A204.1 (cell line): ENCODE measurements at regions not wholly inside any gene's neighbourhood (a gene's known extent, or its start where the extent isn't known, plus 50 kb on each side); places are given as distances from the start of the nearest gene placed in this dataset.
"Not testable (repeated sequence)": the region's sequence is repeated elsewhere in the genome, so short reads cannot be mapped to it uniquely, and the experiment has no call there.

Source experiments
- FAIRE-seq: peaks from 2 replicates; lab custom pipeline; 2012; peaks lifted over from hg19 to GRCh38; lab: Jason Lieb, UNC

- no peak for FAIRE-seq
These were observed 50.9 kb downstream of the ANXA2R start for GRCh38 chr5:42989190-42989589.

GRCh38 chr5:42988568-42988967 is 51.6 kb downstream of the ANXA2R start:
- no peak for FAIRE-seq

GRCh38 chr5:42985129-42986037 is 54.7 kb downstream of the ANXA2R start:
- FAIRE-seq = no peak

GRCh38 chr5:42984307-42984706 is 55.8 kb downstream of the ANXA2R start:
- no peak for FAIRE-seq

- no peak for FAIRE-seq
These were observed 58.0 kb downstream of the ANXA2R start for GRCh38 chr5:42982107-42982622.

GRCh38 chr5:42981417-42982106 is 58.6 kb downstream of the ANXA2R start:
- not testable (repeated sequence) for FAIRE-seq

- not testable (repeated sequence) for FAIRE-seq
These were observed 59.1 kb downstream of the ANXA2R start for GRCh38 chr5:42981015-42981414.

GRCh38 chr5:42980391-42980790 is 59.7 kb downstream of the ANXA2R start:
- FAIRE-seq = not testable (repeated sequence)

GRCh38 chr5:42979242-42979641 is 60.9 kb downstream of the ANXA2R start:
- not testable (repeated sequence) for FAIRE-seq

- no peak for FAIRE-seq
These were observed 65.6 kb downstream of the ANXA2R start for GRCh38 chr5:42974536-42974935.

GRCh38 chr5:42970636-42971559 is 69.2 kb downstream of the ANXA2R start:
- no peak for FAIRE-seq

- no peak for FAIRE-seq
These were observed 74.2 kb downstream of the ANXA2R start for GRCh38 chr5:42965934-42966333.

GRCh38 chr5:42963412-42963811 is 76.7 kb downstream of the ANXA2R start:
- FAIRE-seq = no peak

- no peak for FAIRE-seq
These were observed 78.0 kb downstream of the ANXA2R start for GRCh38 chr5:42962124-42962523.

GRCh38 chr5:42960506-42960905 is 79.6 kb downstream of the ANXA2R start:
- FAIRE-seq = no peak

GRCh38 chr5:42956551-42956950 is 83.6 kb downstream of the ANXA2R start:
- FAIRE-seq = no peak

- no peak for FAIRE-seq
These were observed 87.1 kb downstream of the ANXA2R start for GRCh38 chr5:42953041-42953440.

- FAIRE-seq = no peak
These were observed 87.5 kb downstream of the ANXA2R start for GRCh38 chr5:42952578-42952974.

GRCh38 chr5:42951293-42951840 is 88.8 kb downstream of the ANXA2R start:
- no peak for FAIRE-seq

- no peak for FAIRE-seq
These were observed 89.4 kb downstream of the ANXA2R start for GRCh38 chr5:42950456-42951292.

- no peak for FAIRE-seq
These were observed 90.0 kb downstream of the ANXA2R start for GRCh38 chr5:42950116-42950455.
